RPMI8226 (cell line): ENCODE measurements at regions not wholly inside any gene's neighbourhood (a gene's known extent, or its start where the extent isn't known, plus 50 kb on each side); places are given as distances from the start of the nearest gene placed in this dataset.

Source experiments
- DNase-seq: peaks from one replicate; pipeline ENCODE4 v3.0.0-alpha.2; 2015

GRCh38 chr14:42428996-42429395 lies 822.3 kb downstream of the LRFN5 start:
- DNase-seq = no peak

GRCh38 chr14:42424501-42424900 lies 817.8 kb downstream of the LRFN5 start:
- no peak for DNase-seq

GRCh38 chr14:42421377-42422078 lies 814.9 kb downstream of the LRFN5 start:
- DNase-seq = no peak

GRCh38 chr14:42420071-42420470 lies 813.4 kb downstream of the LRFN5 start:
- DNase-seq = no peak

- DNase-seq = no peak
These were observed 800.5 kb downstream of the LRFN5 start for GRCh38 chr14:42407153-42407552.

GRCh38 chr14:42391146-42391834 lies 784.6 kb downstream of the LRFN5 start:
- no peak for DNase-seq

- no peak for DNase-seq
These were observed 772.2 kb downstream of the LRFN5 start for GRCh38 chr14:42378880-42379279.

GRCh38 chr14:42378274-42378673 lies 771.6 kb downstream of the LRFN5 start:
- DNase-seq = no peak

- DNase-seq = no peak
These were observed 767.7 kb downstream of the LRFN5 start for GRCh38 chr14:42374332-42374731.

- no peak for DNase-seq
These were observed 763.4 kb downstream of the LRFN5 start for GRCh38 chr14:42370056-42370455.

GRCh38 chr14:42368234-42368633 lies 761.6 kb downstream of the LRFN5 start:
- no peak for DNase-seq

- DNase-seq = no peak
These were observed 746.6 kb downstream of the LRFN5 start for GRCh38 chr14:42353315-42353714.

GRCh38 chr14:42335918-42336317 lies 729.2 kb downstream of the LRFN5 start:
- DNase-seq = no peak

- no peak for DNase-seq
These were observed 728.3 kb downstream of the LRFN5 start for GRCh38 chr14:42334931-42335330.

GRCh38 chr14:42323426-42323825 lies 716.8 kb downstream of the LRFN5 start:
- no peak for DNase-seq

GRCh38 chr14:42322531-42323284 lies 716.0 kb downstream of the LRFN5 start:
- DNase-seq = no peak

GRCh38 chr14:42319996-42320395 lies 713.3 kb downstream of the LRFN5 start:
- DNase-seq = no peak

- DNase-seq = no peak
These were observed 710.0 kb downstream of the LRFN5 start for GRCh38 chr14:42316693-42317092.

- DNase-seq = no peak
These were observed 705.2 kb downstream of the LRFN5 start for GRCh38 chr14:42311876-42312275.

GRCh38 chr14:42307239-42307825 lies 700.7 kb downstream of the LRFN5 start:
- no peak for DNase-seq

GRCh38 chr14:42299692-42300091 lies 693.0 kb downstream of the LRFN5 start:
- DNase-seq = no peak

- no peak for DNase-seq
These were observed 686.5 kb downstream of the LRFN5 start for GRCh38 chr14:42293180-42293579.

GRCh38 chr14:42277840-42278239 lies 671.2 kb downstream of the LRFN5 start:
- DNase-seq = no peak

GRCh38 chr14:42269234-42269633 lies 662.6 kb downstream of the LRFN5 start:
- no peak for DNase-seq
